Peyer's patch (tissue), 4 donors: ENCODE measurements at regions not wholly inside any gene's neighbourhood (a gene's known extent, or its start where the extent isn't known, plus 50 kb on each side); places are given as distances from the start of the nearest gene placed in this dataset.

Experiments used
- POLR2A ChIP-seq, 2 donors: fragments of 450-650 bp; IDR thresholded peaks; one replicate each; pipeline ENCODE4 v1.5.1; 2017; ENCODE audit warnings: antibody characterized with exemption in 2 of 2, mild to moderate bottlenecking in 2 of 2, moderate library complexity in 2 of 2
- TF ChIP-seq, protein P1 (sequence below), 6 experiments: fragments of 450-650 bp in 4 of 6; fragments of 200-600 bp in 2 of 6; sonication (generic) in 1 of 6; IDR thresholded peaks; one replicate each; pipeline ENCODE4 v1.5.1; 2017 to 2019; ENCODE audit warnings: antibody characterized with exemption in 6 of 6, mild to moderate bottlenecking in 3 of 6, moderate library complexity in 1 of 6

DNA sequence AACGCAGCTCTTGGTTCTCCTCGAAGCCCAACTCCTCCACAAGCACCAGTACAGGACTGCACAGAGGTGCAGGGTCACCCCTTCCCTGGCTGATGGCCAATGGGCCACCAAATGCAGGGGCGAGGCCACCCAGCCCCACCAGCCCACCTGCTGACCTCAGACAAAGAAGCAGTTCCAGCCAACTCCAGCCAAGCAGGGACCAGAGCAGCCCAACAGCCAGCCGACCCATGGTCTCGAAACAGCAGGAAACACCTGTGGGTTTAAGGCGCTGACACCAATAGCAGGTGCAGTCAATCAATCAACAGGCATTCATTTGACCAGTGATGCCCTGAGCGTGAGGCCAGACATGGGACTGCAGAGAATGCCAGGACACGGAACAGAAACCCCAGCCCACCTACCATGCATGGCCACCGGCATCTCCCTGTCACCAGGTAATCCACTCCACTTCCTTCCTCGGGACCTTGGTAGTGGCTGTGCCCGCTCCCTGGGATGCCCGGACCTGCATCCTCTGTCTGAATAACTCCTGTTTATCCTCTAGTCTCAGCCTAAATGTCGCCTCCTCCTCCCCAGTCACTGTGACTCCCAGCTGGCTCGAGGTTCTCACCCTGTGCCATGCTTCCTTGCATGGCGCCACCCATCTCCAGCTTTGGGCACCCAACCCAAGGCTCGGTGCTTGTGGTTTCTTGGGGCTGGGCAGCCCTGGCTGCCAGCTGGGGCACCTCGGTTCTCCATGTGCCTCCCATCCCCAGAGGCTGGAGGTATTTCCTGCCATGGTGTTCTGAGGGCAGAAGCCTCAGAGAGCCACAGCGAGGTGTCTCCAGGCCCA is 1475.4 kb downstream of the BRD1 start:
- TF ChIP-seq POLR2A (IDR thresholded peaks at IDR 0.05) = no peak
- TF ChIP-seq, protein P1, sequence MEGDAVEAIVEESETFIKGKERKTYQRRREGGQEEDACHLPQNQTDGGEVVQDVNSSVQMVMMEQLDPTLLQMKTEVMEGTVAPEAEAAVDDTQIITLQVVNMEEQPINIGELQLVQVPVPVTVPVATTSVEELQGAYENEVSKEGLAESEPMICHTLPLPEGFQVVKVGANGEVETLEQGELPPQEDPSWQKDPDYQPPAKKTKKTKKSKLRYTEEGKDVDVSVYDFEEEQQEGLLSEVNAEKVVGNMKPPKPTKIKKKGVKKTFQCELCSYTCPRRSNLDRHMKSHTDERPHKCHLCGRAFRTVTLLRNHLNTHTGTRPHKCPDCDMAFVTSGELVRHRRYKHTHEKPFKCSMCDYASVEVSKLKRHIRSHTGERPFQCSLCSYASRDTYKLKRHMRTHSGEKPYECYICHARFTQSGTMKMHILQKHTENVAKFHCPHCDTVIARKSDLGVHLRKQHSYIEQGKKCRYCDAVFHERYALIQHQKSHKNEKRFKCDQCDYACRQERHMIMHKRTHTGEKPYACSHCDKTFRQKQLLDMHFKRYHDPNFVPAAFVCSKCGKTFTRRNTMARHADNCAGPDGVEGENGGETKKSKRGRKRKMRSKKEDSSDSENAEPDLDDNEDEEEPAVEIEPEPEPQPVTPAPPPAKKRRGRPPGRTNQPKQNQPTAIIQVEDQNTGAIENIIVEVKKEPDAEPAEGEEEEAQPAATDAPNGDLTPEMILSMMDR (IDR thresholded peaks at IDR 0.05) = no peak
